SK-N-MC (cell line): ENCODE measurements at regions not wholly inside any gene's neighbourhood (a gene's known extent, or its start where the extent isn't known, plus 50 kb on each side); places are given as distances from the start of the nearest gene placed in this dataset.

Experiments
- FOXP2 ChIP-seq: optimal IDR thresholded peaks from 2 replicates; pipeline ENCODE3; 2011; ENCODE audit warnings: mild to moderate bottlenecking, moderate library complexity; ENCODE audit not compliant: insufficient read depth; ENCODE audit errors: extremely low read length, control extremely low read depth
- POLR2AphosphoS5 ChIP-seq: IDR thresholded peaks from 2 replicates; pipeline ENCODE4 v1.6.1; 2012; ENCODE audit warnings: mild to moderate bottlenecking, low read depth, low read length, borderline replicate concordance

GRCh38 chr12:85713373-85713772, 122.8 kb downstream of the RASSF9 start:
- TF ChIP-seq FOXP2 = no peak
- no peak for TF ChIP-seq POLR2AphosphoS5
